ENCODE measurements at regions not wholly inside any gene's neighbourhood (a gene's known extent, or its start where the extent isn't known, plus 50 kb on each side); places are given as distances from the start of the nearest gene placed in this dataset.

DNA sequence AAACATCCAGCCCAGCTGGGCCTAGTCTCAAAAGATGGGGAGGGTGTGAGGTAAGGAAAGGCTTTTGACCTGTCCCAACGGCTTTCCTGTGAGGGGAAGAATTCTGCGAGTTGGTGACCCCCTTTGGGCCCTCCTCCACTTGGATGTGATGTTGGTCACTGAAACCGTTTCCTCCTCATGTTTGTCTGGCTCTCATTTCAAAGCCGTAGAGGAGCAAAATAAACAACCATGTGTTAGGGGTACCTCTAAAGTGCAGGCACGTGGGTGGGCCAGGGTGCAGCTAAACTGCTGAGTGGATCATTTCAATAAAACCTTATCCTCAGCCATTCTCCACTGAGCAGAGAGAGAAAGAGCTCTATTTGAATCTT is 84.3 kb upstream of the MELK start:
- no peaks in the 10 kb centered on the region for H3K36me3 ChIP-seq
- H3K4me1 ChIP-seq = peaks cover 51% of the 10 kb centered on the region
- no peaks in the 10 kb centered on the region for H3K27me3 ChIP-seq
- H3K9me3 ChIP-seq = no peaks in the 10 kb centered on the region
- no peak for TF ChIP-seq Cebpa-rat (IDR thresholded peaks at IDR 0.05)
- peak overlapping the region; percentile 66 for H3K4me3 ChIP-seq
- peak overlapping the region; percentile 89 for H3K9ac ChIP-seq
- peak overlapping the region; percentile 88 for H3K4me2 ChIP-seq
- H4K20me1 ChIP-seq = peaks cover 37% of the 10 kb centered on the region
- peak overlapping the region; percentile 95 for H3K27ac ChIP-seq

DNA sequence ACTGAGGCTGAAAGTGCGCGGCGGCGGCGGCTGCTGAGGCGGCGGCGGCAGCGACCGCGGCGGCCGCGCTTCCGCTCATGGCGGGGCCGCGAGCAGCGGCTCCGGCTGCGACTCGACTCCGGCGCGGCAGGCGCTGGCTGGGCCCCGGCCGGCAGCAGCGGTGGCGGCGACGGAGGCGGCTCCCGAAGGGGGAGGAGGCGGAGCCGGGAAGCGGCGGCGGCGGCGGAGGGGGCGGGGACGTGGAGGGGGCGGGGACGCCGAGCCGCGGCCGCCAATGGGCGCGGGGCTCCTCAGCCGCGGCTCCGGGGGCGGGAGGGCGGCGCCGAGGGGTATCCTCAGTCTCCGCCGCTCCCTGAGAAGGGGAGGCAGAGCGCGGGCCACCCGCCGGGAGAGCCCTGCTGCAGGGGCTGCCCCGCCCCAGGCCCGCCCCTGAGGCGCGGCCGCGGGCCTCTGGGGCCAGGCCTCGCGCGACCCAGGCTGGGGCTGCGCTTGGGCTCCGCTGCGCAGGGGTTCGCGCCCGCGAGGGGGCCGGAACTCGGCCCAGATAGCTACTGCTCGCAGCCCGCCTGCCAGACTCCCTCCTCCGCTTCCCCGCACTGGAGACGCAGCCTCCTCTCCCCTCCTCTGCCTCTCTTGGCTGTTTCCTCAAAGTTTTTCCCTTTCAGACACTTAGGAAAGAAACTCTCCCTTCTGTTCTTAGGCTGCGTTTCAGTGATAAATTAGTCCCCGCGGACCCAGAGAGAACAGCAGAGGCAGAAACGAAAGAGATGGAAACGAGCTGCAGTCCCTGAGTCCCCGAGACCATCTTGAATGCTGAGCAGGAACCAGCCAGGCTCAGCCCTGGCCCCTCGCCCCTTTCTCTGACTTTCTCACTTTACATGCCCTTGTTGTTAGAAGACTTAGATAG is 85.0 kb upstream of the MELK start:
- TF ChIP-seq Cebpa-rat (IDR thresholded peaks at IDR 0.05) = no peak
- Histone ChIP-seq H3K9ac (peak overlapping the region; percentile 95), H4K20me1 (peaks cover 43% of the 10 kb centered on the region), H3K9me3 (no peaks in the 10 kb centered on the region), H3K36me3 (peaks cover 3% of the 10 kb centered on the region), H3K4me3 (peak overlapping the region; percentile 98), H3K4me1 (peaks cover 51% of the 10 kb centered on the region), H3K4me2 (peak overlapping the region; percentile 88), H3K27me3 (no peaks in the 10 kb centered on the region), H3K27ac (peak overlapping the region; percentile 95)

DNA sequence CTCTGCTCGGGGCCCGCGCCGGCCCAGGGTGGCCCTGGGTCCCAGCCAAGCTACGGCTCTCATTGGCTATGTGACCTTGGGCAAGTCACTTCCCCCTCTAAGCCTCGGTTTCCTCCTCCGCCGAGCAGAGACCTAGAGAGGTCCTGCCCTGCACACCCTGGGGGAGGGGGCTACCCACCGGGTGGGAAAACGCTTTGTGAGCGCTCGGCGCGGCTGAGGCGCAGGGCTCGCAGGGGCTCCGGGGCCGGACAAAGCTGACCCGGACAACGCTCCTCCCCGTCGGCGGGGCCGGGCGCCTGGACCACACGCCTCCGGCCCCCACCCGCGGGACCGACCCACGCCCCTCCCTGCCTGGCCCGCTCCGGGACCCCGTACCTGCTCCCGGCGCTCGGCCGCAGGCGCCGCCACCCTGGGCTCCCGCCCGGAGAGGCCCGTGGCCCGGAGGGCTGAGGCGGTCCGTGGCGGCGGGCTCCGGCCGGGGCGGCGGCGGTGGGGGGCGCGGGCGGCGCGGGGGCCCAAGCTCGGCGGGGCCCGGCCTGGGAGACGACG is 85.7 kb upstream of the MELK start:
- Histone ChIP-seq H3K4me3 (peak overlapping the region; percentile 98), H3K9me3 (no peaks in the 10 kb centered on the region), H3K4me2 (peak overlapping the region; percentile 84), H3K9ac (peak overlapping the region; percentile 95), H3K27me3 (no peaks in the 10 kb centered on the region), H3K4me1 (peaks cover 51% of the 10 kb centered on the region), H3K36me3 (peaks cover 5% of the 10 kb centered on the region), H4K20me1 (peaks cover 50% of the 10 kb centered on the region), H3K27ac (peak overlapping the region; percentile 93)
- TF ChIP-seq Cebpa-rat (IDR thresholded peaks at IDR 0.05) = no peak

DNA sequence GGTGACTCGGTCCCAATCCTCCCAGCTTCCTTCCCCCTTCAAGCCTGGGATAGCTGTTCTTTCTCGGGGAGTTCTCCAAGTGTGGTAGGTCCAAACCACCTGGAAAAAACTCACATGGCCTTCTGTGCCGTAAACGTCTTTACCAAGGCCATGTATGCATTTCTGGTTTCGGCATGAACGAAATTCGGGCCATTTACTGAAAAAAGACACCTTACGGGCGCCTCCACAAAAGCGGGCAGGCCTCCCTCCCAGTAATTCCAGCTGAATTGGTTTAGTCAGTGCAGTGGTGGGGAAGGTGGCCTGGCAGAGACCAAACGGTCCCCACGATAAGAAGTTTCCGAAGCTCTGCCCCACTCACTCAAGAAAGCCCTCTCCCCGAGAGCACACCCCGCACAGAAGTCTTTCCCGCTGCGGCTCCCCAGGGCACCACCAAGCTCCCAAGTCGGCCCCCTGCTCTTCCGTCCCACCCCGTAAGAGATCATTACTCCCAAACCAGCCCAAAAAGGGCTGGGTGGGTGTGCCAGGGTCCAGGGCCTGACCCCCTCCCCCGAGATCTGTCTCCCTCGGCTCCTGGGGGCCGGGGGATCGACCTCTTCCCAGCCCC is 86.3 kb upstream of the MELK start:
- Histone ChIP-seq H4K20me1 (peaks cover 55% of the 10 kb centered on the region), H3K27ac (peak overlapping the region; percentile 93), H3K4me1 (peaks cover 57% of the 10 kb centered on the region), H3K9ac (peak overlapping the region; percentile 95), H3K4me2 (peak overlapping the region; percentile 84), H3K9me3 (no peaks in the 10 kb centered on the region), H3K27me3 (no peaks in the 10 kb centered on the region), H3K4me3 (peak overlapping the region; percentile 98), H3K36me3 (peaks cover 5% of the 10 kb centered on the region)
- TF ChIP-seq Cebpa-rat (IDR thresholded peaks at IDR 0.05) = no peak

DNA sequence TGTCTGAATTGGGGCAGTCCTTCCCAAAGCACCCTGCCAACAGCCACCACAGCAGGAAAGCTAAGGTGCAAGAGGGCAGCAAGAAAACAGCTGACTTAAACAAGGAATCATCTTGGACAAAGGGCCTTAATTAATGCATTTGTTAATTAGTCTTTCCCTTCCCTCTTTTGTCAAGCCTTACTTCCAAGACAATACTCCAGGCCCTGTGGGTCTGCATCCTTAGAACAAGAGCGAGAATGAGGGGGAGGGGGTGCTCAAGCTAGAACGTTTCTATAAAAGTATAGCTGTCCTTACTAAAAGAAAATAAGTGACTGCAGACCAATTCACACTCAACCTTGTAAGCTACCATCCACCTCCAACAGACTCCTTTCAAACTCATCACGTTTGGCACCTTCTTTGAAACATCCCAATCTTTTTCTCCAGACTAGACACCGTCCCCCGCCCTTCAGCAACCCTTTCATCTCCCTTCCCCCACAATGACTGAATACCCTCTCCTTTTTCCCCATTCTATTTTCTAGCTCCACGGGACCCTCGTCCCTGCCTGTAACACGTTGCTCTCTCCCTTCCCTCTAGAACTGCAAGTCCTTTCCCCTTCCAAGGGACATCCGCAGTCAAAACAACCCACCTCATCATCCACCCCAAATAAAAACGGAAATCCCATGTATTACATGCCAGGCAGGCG is 85.7 kb upstream of the RNF38 start:
- Histone ChIP-seq H3K27me3 (no peaks in the 10 kb centered on the region), H3K9me3 (no peaks in the 10 kb centered on the region), H3K4me1 (peaks cover 60% of the 10 kb centered on the region), H4K20me1 (peaks cover 62% of the 10 kb centered on the region), H3K27ac (peak overlapping the region; percentile 93), H3K4me3 (peak overlapping the region; percentile 98), H3K9ac (peak overlapping the region; percentile 95), H3K36me3 (peaks cover 5% of the 10 kb centered on the region), H3K4me2 (peak overlapping the region; percentile 84)
- no peak for TF ChIP-seq Cebpa-rat (IDR thresholded peaks at IDR 0.05)

DNA sequence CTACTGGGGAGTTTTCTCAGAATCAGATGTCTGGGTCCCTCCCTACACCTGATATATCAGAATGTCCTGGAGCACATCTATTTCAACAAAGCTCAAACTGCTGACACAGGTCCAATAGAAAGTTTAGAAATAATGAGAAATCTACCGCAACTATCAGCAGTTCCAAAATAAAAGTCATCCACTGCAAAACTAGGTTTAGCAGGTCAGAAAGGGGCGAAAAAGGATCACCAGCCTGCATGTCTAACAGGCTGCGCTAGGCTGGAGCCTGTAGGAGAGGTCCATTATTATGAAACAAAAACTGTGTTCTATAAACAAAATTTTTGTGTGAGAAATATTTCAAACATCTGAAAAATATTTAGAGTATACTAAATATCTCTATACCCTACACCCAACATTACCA is 84.1 kb upstream of the RNF38 start:
- H3K4me2 ChIP-seq = no peak overlapping the region
- no peak overlapping the region for H3K27ac ChIP-seq

DNA sequence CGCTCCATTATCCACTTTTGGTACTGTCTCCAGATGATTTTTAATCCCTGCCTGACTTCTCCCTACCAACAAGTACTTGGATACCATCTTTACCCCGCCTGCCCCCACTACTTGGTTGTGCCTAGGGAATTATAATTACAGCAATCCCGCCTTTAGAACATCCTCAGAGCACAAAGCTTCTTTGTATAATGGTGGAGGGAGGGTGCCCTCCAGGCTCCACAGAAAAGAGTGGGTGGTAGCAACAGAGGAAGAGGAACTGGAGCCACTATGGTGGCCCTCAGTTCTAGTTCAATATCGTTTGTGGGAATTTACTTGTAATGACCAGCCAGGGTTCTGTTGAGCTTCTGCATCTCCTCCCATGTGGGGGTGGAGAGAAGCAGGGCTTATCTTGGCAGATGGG is 79.0 kb upstream of the RNF38 start:
- Histone ChIP-seq H3K4me1 (peaks cover 42% of the 10 kb centered on the region), H3K36me3 (peaks cover 20% of the 10 kb centered on the region), H3K9ac (no peak overlapping the region), H3K4me3 (no peak overlapping the region), H3K27me3 (no peaks in the 10 kb centered on the region), H3K9me3 (no peaks in the 10 kb centered on the region), H3K4me2 (peak overlapping the region; percentile 18; the same call in 1 of the 2 replicates), H4K20me1 (peaks cover 73% of the 10 kb centered on the region), H3K27ac (no peak overlapping the region)
- TF ChIP-seq Cebpa-rat (IDR thresholded peaks at IDR 0.05) = no peak

More for the DNA sequence above, 84.1 kb upstream of the RNF38 start:
- TF ChIP-seq Cebpa-rat (IDR thresholded peaks at IDR 0.05) = no peak
- Histone ChIP-seq H3K4me1 (peaks cover 59% of the 10 kb centered on the region), H3K9me3 (no peaks in the 10 kb centered on the region), H3K36me3 (peaks cover 5% of the 10 kb centered on the region), H3K9ac (no peak overlapping the region), H3K4me3 (no peak overlapping the region), H3K27me3 (no peaks in the 10 kb centered on the region), H4K20me1 (peaks cover 79% of the 10 kb centered on the region)

DNA sequence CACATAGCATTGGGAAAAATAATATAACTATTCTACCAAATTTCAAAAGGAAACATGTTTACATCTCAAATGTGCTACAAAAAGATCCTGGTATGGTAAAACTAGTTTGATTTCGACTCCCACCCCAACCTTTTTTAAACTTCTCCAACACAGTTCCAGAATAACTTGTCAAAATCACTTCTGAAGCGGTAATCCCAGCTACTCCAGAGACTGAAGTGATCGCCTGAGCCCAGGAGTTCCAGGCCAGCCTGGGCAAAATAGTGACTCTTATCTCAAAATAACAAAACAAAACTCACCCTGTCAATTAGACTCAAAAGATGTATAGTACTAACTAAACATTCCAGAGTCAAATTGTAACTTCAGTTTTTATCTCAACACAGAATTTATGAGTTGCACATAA is 71.3 kb upstream of the RNF38 start:
- Histone ChIP-seq H3K36me3 (peaks cover 16% of the 10 kb centered on the region; the same call in 1 of the 2 replicates), H3K27me3 (no peaks in the 10 kb centered on the region), H3K4me3 (no peak overlapping the region), H3K4me1 (peaks cover 22% of the 10 kb centered on the region), H4K20me1 (peaks cover 51% of the 10 kb centered on the region), H3K9ac (no peak overlapping the region), H3K4me2 (peak overlapping the region; percentile 89), H3K27ac (peak overlapping the region; percentile 74; the same call in 1 of the 2 replicates), H3K9me3 (no peaks in the 10 kb centered on the region)
- TF ChIP-seq Cebpa-rat (IDR thresholded peaks at IDR 0.05) = no peak

DNA sequence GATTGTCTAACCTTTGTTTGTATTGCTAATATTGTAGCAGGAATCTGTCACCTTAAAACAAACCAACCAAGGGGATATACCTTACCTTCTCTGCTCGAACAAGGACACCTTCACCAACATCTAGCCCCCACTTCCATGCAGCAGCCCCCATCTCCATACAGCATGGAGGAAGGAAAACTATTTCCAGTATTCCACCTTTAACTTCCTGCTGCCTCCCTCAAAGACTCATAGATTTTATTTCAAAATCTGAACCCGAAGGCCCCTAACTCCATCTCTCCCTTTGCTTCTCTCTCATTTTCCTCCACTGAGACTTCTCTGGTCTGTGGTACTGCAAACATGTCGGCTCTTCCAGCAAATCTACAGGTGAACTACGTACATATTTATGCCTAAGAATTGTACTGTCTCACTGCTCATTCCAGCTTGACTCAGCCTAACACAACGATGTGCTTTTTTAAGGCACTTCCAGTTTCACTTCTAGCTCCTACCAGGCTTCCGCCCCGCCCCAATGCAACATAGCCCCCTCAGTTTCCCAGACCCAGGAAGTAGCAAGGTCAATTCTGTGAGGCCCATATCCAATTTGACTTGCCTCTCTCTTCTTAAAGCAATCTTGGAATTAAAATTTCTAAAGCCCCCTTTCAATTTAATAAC is 70.7 kb upstream of the RNF38 start:
- Histone ChIP-seq H3K27me3 (no peaks in the 10 kb centered on the region), H3K9ac (peak overlapping the region; percentile 73; the same call in 1 of the 2 replicates), H3K36me3 (peaks cover 11% of the 10 kb centered on the region; the same call in 1 of the 2 replicates), H3K4me1 (peaks cover 22% of the 10 kb centered on the region), H3K9me3 (no peaks in the 10 kb centered on the region), H3K27ac (peak overlapping the region; percentile 74), H3K4me2 (peak overlapping the region; percentile 89), H3K4me3 (peak overlapping the region; percentile 58), H4K20me1 (peaks cover 51% of the 10 kb centered on the region)
- TF ChIP-seq Cebpa-rat (IDR thresholded peaks at IDR 0.05) = no peak
